GM21737 (cell line): ENCODE measurements at regions not wholly inside any gene's neighbourhood (a gene's known extent, or its start where the extent isn't known, plus 50 kb on each side); places are given as distances from the start of the nearest gene placed in this dataset.
"Not testable (repeated sequence)": the region's sequence is repeated elsewhere in the genome, so short reads cannot be mapped to it uniquely, and the experiment has no call there.

Experiments
- ATAC-seq: cut with Tn5 transposase; IDR thresholded peaks from one replicate; pipeline ENCODE4 v1.9.1; 2021; ENCODE audit warnings: mild to moderate bottlenecking, moderate library complexity; ENCODE audit not compliant: unreplicated experiment

DNA sequence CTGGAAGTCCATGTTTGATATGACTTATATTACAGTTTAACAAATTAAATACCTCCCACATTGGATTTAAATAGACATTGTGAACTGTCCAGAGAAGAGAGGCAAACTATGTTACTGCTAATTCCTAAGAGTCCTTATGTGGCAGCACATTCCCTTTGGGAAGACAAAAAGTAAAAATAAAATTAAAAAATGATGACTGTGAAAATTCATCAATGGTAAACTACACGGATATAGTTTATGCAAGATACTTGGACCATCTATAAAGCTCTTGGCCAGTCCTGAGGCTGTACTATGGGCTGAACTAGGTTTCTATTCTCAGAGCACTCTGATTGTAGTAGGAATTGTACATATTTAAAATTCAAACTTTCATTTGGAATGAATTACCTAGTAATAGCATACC is 206.4 kb downstream of the LRRK2 start:
- ATAC-seq = no peak

DNA sequence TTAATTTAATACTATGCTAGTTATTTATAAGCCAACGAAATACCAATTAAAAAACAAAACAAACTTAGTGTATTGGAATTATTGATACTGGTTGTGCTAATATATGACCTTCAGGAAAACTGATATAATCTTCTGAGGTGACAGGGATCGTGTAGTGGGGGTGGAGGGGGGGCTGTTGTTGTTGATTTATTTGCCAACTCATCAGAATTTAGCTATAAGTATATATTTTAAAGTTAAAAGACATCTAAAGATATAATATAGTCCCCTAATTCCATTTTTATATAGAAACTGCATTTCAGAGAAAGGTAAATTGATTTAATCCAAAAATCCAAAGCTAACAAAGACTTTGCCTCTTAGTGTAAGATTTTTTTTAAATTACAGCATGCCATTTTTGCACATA is 210.5 kb downstream of the LRRK2 start:
- ATAC-seq = no peak

DNA sequence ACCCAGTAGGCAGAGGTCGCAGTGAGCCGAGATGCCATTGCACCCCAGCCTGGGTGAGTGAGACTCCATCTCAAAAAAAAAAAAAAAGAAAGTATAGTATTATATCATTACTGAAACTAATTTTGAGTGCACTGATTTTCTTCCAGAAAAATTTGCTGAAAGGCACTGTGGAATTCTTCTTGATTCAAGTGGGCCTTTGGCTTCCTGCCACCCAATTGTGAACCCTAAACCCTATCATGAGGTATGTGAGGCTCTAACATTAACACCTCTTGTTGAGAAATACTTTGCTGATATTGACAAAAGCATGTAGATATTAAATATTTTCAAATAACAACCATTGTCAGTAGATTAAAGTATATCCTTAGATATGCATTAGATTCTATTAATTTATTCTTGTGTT is 211.2 kb downstream of the LRRK2 start:
- ATAC-seq = no peak

DNA sequence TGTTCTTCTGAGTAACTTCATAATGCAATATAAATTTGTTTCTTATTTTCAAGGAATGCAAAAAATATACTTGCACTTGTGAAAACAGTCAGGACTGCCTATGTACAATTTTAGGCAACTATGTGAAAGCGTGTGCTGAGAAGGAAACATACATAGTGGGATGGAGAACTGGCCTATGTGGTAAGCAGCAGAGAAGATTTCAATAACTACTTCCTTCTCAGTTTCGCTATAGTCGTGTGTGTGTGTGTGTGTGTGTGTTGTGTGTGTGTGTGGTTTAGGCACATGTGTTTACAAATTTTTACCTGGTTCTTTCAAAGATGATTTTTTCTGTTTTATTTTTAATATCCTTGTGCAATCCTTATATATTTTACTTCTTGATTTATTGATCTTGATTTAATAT is 211.8 kb downstream of the LRRK2 start:
- no peak for ATAC-seq

DNA sequence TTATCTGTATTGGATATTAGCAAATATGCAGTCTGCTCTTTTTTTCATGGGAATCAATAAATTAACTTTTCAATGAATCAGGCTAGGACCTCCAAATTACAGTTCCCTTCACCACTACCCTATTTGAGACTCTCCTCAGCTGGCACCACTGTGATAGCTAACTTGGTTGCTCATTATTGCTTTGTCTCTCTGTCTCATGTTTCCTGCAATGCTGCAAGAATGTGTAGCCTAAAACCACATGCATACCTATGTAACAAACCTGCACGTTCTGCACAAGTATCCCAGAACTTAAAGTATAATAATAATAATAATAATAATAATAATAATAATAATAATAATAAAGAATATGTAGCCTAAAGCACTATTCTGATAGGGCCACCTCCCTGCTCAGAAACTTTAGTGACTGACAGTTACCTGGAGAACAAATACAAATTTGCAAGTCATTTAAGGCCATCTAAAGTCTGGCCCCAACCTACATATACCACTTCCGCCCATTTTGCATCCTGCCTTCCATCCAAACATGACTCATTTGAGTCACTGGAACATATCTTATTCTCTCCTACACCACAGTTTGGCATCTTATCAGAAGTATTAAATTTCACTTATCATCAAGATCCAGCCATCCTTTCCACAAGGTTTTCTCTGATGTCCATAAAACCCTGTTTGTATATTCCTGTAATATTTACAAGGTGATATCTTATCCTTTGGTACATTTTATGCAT is 215.1 kb downstream of the LRRK2 start:
- no peak for ATAC-seq

DNA sequence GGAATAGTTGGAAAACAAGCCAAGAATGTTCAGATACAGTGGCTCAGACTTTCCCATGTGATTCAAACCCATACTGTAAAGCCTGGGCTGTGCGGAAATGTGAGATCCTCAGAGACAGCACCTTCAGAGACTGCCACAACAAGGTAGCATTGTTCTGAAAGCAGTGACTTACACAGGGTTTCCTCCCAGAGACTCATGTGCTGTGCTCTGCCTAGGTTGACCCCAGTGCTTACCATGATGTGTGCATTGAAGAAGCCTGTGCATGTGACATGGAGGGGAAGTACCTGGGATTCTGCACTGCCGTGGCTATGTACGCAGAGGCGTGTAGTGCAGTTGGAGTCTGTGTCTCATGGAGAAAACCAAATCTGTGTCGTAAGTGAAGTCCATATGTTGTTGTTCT is 219.4 kb downstream of the LRRK2 start:
- no peak for ATAC-seq

DNA sequence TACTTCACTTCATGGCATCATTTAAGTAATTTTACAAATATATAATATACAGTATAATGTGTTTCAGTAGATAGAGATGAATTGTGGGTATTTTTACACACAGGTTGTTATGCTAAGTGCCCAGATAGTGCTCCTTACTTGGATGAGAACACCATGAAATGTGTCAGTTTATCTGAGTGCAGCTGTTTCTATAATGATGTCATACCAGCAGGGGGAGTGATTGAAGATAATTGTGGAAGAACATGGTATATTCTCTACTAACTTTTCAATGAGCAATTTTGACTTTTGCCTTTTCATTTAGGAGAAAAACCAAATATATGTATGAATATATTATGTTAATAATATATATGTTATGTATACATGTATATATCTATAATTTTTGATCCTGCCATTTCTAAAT is 221.6 kb downstream of the LRRK2 start:
- no peak for ATAC-seq

DNA sequence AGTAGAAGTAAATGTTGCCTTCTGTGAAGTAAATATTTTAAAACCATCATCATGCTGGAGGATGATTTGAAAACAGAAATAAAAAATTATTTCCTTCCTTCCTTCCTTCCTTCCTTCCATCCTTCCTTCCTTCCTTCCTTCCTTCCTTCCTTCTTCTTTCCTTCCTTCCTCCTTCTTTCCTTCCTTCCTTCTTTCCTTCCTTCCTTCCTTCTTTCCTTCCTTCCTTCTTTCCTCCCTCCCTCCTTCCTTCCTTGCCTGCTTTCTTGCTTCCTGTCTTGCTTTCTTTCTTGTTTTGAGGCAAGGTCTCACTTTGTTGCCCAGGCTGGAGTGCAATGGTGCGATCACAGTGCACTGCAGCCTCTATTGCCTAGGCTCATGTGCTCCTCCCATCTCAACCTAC is 223.7 kb downstream of the LRRK2 start:
- ATAC-seq = not testable (repeated sequence)

DNA sequence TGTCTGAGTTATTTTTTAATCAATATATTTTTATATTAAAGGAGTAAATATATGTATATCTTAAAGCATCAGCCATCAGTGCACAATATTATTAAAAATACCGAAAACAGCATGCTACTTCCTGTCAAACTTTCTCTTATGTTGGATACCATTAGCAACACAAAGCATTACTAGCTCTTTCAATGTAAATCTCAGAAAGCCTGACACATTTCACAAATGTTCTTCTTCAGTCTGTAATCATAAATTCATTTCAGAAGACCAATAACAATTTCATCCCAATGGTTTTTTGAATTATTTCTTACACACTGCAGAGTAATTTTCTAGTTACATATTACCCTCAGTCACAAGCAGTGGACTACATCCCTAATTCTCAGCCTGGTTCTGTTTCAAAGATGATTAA is 226.9 kb downstream of the LRRK2 start:
- ATAC-seq = no peak

DNA sequence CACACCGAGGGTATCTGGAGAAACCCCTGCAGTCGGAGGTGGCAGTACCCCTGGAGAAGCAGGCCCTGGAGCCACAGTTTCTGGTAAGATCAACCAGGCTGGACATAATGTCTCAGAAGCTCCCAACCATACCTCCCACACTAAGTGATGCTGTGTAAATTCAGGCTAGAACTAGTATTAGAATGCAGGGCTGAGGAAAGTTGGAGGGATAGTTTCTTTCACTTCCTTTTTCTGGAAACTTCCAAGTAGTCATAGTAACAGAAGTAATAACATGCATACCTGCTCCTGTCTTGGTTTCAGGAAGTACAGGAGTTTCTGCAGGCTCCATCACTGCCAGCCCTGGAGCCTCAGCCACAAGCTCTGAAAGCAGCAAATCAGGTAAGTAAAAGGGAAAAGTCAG is 228.1 kb upstream of the CNTN1 start:
- ATAC-seq = no peak

DNA sequence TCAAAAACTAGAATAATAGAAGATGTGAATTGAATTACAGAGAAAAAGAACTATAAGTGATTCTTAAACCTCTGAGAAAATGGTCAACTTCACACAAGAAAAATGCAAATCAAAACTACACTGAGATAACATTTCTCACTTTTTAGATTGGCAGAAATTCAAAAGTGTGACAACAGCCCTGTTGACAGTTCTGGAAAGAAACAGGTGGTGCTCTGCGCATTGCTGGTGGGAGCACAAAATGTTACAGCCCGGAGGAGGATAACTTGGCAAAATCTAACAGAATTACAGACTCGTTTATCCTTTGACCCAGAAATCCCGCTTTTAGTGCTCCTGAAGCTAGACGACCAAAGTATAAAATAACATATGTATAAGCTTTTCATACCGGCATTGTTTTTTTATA is 222.5 kb upstream of the CNTN1 start:
- no peak for ATAC-seq

DNA sequence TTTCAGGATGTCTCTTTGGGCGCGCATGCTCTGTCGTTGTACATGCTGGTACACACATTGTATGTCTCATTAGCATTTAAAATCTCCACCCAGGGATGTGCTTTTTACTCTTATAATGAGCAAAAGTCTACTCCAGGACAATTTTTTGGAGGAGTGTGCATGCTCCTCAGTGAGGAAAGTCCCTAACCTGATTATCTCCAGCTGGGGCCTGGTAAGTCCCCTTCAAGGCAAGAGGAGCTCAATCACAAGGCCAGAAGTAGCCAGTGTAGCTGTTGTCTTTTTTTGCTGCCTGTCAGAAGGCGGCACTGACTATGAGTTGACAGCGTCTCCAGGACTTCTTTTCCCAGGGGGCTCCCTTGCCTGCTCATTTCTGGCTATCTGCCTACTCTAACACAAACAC is 218.3 kb upstream of the CNTN1 start:
- no peak for ATAC-seq

DNA sequence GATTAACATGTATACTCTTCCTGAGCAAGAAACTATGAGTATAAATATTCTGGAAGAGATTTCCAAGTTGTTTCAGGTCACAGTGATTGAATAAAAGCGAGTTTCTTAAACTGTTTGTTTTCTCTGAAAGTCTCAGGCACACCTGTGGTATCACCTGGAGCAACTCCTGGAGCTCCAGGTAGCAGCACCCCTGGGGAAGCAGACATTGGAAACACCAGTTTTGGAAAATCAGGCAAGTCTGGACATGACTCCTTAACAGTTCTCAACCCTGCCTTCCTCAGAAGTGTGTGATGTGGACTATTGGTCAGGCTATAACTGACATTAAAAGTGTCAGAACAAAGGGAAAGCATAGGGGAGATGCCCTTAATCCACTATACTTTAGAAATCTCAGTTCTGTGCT is 217.6 kb upstream of the CNTN1 start:
- ATAC-seq = no peak

DNA sequence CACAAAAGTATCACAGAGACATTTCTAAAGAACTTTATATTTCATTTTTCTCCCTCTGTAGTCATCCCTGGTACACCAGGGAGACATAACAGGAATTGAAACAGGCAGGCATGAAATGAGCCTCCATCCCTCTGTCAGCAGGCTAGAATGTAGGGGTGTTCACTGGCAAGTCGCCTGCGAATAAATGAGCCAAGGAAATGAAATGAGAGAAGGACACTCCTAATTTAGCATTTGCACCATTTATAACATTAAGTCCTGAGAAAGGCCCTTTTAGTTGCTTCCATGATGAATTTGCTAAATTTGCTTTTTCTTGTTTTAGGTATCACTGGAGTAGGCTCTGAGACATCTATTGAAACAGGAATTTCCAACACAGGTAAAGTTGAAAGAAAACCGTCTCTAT is 192.4 kb upstream of the CNTN1 start:
- no peak for ATAC-seq

DNA sequence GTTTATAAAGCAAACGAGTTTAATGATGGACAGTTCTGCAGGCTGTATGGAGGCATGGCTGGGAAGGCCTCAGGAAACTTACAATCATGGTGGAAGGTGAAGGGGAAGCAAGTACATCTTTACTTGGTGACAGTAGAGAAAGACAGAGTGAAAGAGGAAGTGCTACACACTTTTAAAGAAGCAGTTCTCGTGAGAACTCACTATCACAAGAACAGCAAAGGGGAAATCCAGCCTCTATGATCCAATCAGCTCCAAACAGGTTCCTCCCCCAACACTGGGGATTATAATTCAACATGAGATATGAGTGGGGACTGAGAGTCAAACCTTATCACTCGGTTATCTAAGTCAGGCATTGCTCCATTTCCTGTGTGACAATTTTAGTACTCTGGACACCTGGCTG is 189.9 kb upstream of the CNTN1 start:
- peak; percentile 51 for ATAC-seq

DNA sequence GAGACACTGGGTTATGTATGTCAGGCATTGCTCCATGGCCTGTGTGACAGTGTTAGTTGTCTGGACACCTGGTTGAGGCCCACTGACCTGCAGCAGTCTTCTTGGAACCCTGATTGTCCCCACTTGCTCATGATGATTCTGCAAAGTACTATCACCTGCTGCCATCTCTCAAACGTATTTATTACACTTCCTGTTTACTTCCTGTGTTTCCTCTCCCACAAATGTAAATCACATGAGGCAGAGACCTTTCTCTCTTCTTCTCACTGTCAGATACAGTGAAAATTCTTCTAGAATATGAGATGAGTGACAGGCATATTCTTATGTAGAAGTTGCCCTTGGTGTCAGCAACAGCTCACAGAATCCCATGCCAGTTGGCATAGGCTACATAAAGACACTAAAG is 186.9 kb upstream of the CNTN1 start:
- no peak for ATAC-seq

DNA sequence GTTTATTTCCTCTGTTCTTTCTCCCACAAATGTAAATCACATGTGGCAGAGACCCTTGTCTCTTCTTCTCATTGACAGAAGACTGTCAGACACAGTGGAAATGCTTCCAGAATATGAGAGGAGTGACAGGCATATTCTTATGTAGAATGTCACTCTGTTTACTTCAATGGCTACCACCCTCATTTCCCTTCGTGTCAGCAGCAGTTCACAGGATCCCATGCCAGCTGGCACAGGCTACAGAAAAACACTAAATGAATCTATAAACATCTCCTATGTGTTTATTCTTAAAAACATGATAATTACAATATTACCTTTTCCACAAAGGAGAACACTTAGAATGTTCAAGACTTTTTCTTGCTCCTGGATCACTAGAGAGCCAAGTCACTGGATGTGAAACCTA is 183.8 kb upstream of the CNTN1 start:
- ATAC-seq = no peak

DNA sequence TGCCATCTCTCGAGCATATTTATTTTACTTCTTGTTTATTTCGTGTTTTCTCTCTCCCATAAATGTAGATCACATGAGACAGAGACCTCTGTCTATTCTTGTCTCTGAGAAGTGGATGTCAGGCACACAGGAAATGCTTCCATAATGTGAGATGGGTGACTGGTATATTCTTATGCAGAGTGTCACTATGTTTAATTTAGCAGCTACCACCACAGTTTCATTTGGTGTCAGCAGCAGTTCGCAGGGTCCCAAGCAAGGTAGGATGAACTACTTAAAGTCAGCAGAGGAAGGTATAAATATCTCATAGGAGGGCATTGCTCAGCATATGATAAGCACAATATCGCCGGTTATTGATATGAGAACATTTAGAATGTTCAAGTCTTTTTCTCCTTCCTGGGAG is 180.9 kb upstream of the CNTN1 start:
- no peak for ATAC-seq

DNA sequence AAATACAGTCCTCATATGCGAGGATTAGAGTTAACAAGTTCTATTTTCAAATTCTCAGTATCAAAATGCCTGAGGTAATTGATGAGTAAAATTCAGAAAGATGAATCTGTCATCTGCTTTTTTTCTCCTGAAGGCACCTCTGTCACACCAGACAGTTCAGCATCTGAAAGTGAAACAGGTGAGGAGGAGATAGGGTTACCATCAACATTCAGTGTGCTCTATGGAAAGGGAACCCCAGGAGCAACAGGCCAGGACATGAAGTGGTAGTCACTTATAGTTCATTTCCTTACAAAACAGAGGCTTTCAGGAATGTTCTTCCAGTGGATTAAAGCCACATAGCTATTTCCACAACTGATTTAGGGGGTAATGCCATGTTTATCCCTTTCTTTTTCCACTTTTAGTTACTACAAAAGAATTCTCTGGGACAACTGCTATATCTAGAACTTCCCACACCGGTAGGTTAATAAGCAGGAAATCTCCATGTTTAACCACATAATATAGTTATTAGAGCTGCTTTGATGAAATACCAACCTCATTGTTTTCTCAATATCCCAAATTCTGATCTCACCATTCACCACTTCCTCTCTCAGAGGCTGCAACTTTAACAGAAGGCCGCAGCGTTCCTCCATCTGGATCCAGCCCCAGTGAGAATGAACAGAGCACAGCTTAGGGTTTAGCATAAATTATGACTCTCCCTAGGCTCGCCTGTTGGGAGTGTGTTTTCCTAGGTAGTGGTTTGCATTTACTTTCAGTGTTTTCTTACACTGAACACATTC is 177.0 kb upstream of the CNTN1 start:
- ATAC-seq = peak; percentile 77

DNA sequence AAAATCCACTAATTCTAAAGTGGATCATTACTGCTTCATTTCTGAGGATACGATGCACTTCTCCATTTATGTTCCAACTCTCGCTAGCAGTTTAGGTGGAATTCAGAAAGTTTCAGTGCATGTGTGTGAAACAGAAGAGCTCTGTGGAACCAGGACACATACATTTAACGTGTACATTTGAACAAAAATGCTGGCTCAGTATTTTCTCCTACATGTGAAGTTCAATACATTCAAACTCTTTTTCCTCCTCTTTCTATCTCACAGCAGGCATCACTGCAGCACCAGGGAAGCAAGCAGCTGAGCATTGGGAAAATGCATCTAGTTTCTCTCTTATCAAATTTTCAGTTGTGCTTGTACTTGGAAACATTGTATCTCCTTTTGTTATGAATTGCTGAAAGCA is 169.4 kb upstream of the CNTN1 start:
- ATAC-seq = no peak

DNA sequence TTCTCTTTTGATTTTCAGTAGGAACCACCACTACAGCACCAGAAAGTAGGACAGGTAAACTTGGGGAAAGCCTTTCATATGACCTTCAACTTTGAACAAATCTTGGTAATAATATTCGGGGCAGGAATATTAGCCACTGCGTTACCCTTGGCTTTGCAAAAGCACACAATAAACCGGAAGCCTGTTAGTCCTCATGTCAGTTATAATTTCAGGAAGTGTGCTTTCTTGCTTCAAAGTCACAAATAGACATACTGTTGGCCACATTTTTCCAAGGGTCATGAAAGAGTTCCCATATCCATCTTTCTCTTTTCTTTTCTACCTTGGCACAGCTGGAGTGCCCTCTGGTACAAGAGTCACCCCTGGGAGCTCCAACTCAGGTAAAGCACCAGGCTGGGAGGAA is 167.2 kb upstream of the CNTN1 start:
- no peak for ATAC-seq

DNA sequence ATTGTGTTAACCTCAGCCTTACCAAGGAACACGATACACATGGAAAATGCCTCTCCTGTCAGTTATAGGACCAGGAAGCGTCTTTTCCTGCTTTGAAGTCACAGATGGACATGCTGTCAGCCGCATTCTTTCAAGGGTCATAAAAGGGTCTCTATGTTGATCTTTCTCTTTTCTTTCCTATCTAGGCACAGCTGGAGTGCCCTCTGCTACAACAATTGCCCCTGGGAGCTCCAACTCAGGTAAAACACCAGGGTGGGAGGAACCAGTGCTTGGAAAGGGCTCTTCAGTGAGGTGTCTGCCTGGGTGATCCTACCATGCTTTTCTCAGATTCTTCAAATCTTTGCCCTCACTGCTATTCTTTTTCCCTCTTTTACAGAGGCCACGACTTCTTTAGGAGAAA is 157.4 kb upstream of the CNTN1 start:
- no peak for ATAC-seq

DNA sequence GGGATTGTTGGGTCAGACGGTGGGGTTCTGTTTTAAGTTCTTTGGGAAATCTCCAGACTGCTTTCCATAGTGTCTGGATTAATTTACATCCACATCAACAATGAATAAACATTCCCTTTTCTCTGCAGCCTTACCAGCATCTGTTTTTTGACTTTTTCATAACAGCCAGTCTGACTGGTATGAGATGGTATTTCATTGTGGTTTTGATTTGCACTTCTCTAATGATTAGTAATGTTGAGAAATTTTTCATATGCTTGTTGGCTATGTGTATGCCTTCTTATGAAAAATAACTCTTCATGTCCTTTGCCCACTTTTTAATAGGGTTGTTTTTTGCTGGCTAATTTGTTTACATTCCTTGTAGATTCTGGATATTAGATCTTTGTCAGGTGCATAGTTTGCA is 140.8 kb upstream of the CNTN1 start:
- no peak for ATAC-seq
